ENCODE measurements at regions not wholly inside any gene's neighbourhood (a gene's known extent, or its start where the extent isn't known, plus 50 kb on each side); places are given as distances from the start of the nearest gene placed in this dataset.
"Not testable (repeated sequence)": the region's sequence is repeated elsewhere in the genome, so short reads cannot be mapped to it uniquely, and the experiment has no call there.

DNA sequence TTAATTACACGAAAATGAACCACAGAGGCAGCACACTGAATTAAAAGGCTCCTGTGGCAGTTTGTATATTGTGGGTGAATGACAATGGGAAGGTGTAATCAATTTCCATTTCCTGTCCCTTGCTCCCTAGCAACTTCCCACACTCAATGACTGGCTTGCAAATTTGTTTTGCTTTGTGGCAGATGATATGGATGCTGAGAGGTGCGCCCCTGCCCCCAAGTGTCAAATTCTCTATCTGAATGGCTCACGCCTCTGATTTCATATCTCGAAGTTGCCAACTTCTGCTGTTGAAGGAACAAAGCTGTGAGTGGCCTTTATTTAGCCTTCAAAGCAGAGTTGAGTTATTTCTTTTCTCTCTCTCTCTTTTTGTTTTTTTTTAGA lies 86.0 kb downstream of the FOXD2 start:
- peak; percentile 83 for DNase-seq

DNA sequence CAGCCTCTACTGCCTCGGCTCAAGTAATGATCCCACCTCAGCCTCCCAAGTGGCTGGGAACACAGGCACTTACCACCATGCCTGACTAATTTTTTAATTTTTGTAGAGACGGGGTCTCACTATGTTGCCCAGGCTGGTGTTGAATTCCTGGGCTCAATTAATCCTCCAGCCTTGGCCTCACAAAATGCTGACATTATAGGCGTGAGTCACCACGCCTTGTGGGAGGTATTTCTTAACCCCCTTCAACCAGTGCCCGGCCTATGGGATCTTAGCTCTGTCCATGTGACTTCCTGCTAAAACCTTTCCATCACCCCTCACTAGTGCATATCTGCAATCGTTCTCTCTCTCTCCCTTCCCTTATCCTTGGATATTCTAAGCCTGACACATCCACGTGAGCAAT lies 86.4 kb downstream of the FOXD2 start:
- no peak for DNase-seq

DNA sequence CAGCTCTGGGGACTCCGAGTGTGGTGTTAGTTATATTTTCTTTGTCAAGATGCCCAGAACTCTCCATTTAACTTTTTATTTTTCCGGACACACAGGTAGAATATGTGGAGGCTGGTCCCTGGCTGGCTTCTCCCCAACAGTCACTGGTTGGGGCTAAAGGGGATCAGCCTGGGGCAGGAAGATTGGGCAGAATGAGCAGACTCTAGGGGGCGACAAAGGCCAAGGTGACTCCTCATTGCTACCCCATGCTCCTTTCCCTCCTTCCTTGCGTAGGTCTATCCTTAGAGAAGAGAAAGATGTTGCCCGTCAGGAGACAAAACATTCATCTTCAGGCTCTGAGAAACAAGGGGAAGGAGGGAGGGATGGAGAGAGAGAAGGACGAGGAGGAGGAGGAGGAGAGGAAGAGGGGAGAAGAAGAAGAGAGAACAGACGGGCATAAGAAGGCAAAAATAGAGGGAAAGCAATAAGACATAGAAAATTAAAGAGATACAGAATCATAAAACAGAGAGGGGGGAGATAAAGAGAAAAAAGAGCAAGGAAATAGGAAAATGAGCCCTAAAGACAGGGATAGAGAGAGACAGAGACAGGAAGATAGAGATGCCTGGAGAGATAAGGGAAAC lies 89.9 kb downstream of the FOXD2 start:
- no peak for DNase-seq

DNA sequence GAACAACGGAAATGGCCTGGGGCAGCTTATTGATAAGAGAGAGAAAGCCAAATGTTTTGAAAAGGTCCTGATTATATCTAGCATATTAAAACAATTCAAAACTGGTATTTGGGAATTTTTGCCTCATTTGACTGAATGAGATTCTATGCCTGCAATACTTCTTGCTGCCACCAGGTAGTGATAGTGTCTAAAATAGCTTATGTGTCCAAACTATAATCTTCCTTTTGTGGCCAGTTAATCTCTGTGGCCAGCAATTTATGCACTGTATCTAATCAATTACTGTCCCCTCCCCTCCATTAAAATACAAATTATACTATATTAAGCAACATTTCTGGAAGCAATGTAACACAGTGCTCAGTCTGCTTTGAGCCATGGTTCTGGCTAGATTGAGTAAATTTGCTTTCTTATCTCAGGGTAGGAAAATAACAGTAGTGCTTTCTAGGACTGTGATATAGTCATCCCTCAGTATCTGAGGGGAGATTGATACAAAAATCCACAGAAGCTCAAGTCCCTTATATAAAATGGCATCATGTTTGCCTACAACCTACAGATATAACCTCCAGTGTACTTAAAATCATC lies 91.8 kb downstream of the FOXD2 start:
- no peak for DNase-seq

DNA sequence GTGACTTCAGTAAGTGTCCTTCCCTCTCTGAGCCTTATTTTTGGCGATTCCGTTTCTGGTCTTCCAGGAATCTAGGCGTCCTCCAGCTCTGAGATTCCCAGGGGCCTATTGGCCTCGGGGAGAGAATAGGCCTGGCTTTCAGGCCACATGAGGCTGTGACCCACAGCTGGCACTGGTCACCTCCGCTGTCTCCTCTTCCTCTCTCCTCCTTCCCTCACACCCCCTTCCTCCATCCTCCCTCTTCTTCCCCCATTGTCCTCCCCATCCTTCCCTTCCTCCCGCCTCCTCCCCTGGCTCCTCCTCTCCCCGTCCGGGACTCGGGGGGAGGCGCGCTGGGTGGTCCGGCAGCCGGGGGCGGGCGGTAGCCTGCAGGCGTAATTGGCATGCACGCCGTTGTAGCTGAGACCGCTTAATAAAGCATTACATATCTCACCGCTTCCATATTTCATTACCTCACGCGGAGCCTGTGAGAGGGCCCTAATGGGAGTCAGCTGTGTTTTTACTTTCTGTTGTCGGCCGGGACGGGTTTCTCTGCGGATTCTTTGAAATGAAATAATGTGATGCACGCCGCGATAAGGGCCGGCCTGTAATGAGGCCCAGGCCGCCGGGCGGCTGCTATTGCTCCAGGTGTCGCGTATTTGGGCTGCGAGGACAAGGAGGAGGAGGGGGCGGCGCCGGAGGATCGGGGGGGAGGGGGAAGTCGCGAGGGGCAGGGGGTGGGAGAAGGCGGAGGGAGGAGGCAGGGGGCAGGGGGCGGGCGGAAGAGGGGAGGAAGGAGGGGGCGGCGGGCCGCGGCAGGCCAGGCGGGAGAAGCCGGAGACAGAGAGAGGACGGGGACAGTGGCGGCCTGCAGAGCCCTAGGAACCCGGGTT lies 95.3 kb downstream of the FOXD2 start:
- DNase-seq: peak; percentile 50

DNA sequence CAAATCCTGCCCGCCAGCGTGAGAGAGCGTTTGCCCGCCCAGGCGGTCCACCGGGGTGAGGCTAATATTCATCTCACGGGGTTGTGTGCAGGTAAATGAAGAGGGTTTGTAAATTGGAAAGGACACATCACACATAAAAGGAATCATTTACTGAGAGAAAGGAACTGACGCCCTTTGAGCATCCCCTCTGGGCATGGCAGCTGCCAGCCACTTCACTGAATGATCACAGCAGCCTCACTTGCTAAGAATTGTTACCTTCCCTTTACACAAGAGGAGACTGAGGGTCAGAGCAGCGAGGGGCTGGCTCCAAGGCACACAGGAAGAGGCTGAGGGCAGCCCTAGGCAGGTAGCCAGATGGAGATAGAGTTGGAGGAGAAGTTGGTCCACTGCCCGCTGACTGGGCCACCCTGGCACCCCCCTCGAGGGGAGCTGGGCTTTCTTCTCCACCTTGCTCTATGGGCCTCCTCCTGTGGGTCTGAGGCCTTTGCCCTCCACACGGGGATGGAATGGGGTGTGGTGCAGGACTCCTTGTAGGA lies 96.0 kb downstream of the FOXD2 start:
- DNase-seq: no peak

DNA sequence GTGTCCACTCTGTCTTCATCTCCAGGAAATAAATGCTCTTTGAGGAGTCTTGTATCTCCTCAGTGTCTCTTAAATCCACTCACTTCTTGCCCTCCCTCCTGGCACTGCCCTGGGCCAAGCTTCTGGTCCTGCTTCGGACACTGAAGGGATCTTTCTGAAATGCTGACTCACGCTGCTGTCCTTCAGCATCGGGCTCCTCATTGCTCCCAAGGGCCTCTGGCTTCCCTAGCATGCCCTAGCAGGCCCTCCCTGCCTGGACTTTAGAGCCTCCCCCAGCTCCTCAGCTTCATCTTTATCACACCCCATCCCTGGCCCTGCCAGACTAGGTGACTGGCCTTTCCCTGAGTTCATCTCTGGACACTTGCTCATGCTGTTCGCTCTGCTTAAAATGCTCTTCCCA lies 96.6 kb downstream of the FOXD2 start:
- no peak for DNase-seq

DNA sequence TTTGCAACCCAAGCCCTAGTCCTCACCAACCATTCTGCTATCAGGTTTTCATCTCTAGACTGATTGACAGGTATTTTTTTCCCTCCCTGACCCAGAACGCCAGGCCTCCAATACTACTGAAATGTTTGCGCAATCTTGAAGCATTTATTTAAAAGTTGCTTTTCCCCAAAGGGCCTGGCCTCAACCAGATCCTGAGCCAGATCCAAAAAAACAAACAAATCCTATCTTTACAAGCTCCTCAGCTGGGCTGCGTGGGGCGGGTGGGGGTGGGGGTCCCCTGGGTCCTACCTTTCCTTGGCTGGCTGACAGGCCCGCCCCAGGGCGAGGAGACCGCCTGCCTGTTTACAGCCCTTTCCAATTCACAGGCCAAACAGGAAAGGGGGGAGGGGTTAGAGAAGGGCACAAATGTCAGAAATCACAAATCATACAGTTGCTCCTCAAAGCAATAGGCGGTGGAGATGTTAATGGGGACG lies 98.8 kb downstream of the FOXD2 start:
- peak; percentile 32 for DNase-seq

DNA sequence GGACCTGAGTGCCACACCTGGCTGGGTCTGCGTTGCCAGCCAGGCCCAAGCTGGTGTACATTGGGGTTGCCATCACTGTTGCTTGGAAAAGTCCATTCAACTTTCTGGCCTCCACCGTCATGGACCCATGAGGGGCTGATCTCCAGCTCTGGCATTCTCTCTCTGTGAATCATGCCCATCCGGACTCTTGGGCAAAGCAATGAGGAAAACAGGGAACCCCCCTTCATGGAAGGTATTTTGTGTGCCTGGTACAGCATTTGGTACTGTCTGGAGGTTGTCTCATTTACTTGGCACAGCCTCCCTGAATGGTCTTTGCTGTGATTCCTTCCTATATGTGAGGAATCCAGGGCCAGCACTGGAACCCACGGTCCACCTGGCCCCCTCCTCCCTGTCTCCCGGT lies 99.4 kb downstream of the FOXD2 start:
- DNase-seq: no peak

DNA sequence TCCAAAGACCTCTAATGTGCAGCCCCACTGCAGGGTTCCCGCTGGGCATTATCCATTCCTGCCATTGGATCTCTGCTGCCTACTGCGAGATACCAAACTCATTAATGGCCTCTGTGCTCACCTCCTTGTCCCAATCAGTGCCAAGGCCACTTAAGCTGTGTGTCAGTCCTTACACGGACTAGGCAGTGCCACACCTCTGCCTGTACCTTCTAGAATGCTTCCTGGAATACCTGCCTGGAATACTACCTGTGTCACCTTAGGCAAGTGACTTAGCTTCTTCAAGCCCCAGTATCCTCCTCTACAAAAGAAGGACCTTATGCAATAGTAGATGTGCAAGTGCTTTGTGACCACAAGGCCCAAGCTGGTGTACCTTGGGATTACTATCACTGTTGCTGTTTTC lies 100.1 kb downstream of the FOXD2 start:
- DNase-seq: no peak

DNA sequence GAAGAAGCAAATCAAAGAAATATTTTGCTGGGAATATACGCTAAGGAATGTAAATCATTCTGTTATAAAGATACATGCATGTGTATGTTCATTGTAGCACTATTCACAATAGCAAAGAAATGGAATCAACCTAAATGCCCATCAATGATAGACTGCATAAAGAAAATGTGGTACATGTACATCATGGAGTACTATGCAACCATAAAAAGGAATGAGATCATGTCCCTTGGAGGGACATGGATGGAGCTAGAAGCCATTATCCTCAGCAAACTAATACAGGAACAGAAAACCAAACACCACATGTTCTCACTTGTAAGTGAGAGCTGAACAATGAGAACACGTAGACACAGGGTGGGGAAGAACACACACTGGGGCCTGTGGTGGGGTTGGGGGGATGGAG lies 100.7 kb downstream of the FOXD2 start:
- DNase-seq: not testable (repeated sequence)

DNA sequence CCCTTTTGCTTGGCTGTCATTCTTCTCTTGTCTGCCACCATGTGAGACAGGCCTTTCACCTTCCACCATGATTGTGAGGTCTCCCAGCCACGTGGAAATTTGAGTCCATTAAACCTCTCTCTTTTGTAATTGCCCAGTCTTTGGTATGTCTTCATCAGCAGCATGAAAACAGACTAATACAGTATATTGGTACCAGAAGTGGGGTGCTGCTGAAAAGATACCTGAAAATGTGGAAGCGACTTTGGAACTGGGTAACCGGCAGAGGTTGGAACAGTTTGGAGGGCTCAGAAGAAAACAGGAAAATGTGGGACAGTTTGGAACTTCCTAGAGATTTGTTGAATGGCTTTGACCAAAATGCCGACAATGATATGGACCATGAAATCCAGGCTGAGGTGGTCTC lies 103.9 kb downstream of the FOXD2 start:
- not testable (repeated sequence) for DNase-seq

DNA sequence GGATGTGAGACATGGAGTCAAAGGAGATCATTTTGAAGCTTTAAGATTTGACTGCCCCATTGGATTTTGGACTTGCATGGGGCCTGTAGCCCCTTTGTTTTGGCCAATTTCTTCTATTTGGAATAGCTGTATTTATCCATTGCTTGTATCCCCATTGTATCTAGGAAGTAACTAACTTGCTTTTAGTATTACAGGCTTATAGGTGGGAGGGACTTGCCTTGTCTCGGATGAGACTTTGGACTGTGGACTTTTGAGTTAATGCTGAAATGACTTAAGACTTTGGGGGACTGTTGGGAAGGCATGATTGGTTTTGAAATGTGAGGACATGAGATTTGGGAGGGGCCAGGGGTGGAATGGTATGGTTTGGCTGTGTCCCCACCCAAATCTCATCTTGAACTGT lies 105.2 kb downstream of the FOXD2 start:
- DNase-seq: not testable (repeated sequence)

DNA sequence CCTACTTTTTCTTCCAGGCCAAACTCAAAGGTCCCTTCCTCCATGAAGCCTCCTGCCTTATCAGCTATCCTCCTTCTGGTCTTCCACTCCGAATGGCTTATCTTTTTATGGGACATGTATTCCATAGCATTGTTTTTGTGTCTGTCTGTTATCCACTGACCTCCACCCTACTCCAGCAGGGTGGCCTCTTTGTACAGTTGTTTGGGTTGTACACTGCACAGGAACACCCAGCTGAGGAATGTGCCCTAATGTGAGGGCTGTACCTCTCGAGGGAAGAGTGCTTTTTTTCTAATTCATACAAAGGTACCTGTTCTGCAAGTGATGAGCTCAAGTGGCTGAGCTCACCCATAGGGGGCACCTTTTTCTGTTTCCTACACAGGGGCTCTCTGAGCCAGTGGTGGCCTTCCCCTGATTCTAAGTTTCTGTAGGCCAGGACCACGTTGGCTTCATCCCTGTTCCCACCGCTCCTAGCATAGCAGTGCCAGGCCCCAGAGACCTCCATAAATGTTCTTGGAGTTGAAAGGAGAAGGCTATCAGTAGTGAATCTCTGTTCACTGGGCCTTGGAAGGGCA lies 108.2 kb downstream of the FOXD2 start:
- DNase-seq: no peak

DNA sequence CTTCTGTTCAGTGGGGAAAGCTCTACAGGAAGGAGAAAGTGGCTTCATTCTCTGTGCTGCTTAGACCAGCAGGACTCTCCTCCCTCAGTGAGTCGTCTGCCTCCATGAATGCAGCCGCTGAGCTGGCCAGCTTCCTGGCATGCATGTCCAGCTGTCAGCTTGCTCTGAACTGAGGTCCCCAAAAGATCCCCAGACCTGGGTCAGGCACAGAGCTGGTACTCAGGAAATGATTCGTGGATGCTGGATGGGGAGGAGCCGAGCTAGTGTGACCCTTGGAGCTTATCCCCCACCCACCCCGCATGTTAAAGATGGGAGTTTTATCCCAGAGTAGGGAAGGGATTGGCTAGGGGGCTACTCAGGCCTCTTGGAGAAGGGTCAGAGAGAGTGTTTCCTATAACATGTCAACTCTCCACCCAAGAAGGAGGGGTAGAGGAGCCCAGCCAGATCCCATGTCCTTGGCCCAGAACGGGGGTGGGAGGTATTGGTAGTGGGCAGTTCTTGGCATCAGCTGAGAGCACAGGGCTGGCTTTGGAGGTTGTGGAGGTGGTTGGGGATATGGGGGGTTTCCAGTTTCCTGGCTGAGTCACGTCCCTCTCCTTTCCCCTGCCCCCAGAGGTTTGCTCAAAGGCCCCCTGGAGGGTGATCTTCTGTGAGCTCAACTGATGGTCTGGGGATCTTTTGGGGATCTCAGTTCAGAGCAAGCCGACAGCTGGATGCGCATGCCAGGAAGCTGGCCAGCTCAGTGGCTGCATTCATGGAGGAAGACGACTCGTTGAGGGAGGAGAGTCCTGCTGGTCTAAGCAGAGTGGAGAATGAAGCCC lies 110.1 kb downstream of the FOXD2 start:
- DNase-seq: no peak

DNA sequence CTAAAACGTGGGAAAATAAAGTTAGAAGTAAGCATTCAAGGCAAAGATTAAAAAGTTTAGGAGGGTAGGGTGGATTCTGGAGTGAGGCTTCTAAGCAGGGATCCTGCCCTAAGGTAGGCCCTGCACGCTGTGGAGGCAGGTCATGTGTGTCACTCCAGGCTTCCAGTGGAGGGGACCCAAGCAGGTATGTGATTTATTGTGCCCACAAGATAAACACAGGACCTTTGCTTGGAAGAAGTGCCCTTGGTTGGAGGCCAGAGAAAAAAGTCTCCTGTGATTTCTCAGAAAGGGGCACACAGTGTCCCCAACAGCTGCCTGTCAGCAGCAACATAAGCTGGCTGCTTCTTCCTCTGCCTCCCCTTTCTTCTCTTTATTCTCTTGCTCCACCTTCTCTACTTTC lies 110.8 kb downstream of the FOXD2 start:
- DNase-seq: no peak

DNA sequence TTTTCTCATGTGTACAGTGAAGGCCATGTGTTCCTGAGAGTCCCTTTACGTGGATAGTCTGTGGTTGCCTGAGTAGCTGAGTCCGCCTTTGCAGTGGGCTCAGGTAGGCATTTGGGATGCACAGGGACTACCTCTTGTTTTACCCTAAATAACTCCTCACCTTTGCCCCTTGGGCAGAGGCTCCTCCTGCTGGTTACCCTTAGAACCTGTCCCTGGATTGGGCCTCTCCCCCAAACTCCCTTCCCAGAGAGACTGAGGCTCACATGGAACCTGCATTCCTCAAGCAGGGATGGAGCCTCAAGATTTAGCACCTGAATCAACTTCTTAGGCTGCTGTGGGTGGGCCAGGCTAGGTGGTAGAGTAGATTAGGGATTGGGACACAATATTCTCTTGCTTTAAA lies 111.7 kb downstream of the FOXD2 start:
- DNase-seq: no peak

DNA sequence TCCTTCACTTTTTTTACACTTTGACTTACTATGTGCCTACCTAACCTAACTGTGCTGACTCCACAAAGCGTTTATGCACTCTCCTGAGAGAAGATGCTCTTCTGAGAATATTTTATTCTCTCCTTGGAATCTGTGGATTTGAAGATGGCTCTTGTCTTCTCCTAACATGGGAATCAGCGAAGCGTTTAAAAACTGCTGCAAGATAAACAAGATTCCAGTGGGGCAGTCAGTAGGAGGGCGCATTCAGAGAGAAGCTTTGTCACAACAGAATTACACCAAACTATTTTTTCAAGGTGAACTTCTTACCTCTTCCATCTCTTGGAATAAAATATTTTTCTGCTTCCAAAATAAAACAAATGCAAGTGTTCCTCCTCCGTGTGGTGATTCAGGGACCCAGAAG lies 113.1 kb downstream of the FOXD2 start:
- DNase-seq: no peak

DNA sequence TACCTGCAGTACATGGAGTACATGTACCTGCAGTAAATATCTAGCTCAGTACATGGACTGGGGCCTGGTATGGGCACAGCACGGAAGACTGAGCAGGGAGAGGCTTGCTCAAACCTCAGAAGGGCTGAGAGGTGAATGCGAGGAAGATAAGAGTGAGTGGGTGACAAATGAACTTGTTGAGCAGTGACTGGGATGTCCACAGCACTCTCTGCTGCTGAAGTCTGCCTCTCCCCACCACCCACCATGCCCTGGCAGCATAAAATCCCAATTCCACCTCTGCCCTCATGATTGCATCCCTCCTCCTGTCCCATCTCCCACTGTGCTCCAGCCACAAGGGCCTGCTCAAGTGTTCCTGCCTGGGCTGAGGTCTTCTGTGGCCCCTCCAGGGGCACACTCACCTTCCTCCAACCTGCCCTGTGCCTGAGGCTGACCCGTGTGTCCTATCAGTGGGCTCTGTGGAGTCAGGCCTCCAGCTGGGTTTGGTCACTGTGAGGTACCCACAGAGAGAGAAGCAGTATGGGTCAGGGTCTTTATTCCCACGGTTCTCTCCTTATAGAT lies 114.2 kb downstream of the FOXD2 start:
- no peak for DNase-seq

DNA sequence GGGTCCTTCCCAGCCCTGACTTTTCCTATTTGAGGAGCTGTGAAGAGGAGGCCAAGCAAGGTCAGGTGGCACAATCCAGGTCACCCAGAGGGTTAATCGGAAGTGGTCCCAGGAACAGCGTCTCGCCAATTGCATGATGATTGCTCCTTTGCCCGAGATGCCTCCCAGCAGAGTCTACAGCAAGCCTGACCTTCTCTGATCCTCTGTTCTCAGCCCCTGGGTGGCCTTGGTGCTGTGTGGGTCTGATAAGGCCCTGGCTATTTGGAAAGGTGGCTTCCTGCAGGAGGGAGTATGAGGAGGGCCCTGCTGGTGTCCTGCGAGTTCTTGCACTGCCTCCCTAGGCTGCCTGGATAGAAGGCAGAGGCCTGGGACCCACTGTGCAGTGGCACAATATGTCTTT lies 116.2 kb downstream of the FOXD2 start:
- DNase-seq: no peak

DNA sequence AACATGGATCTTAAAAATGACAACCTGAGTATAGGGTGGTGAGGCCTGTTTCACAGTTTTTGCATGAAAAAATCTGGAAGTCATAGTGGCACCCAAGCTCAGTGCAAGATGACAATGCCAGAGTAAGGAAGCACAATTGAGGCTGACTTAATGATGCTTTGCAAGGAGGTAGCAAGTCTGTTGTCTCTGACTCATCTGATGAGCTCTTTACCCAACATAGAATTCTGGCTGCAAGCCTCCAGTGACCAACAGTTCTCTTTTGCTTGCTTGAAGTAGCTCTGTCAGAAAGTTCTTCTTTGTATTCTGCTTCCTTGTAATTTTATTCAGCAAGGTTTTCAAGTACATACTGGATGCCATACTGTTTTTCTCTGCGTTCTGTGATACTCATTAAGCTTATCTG lies 117.1 kb downstream of the FOXD2 start:
- no peak for DNase-seq

DNA sequence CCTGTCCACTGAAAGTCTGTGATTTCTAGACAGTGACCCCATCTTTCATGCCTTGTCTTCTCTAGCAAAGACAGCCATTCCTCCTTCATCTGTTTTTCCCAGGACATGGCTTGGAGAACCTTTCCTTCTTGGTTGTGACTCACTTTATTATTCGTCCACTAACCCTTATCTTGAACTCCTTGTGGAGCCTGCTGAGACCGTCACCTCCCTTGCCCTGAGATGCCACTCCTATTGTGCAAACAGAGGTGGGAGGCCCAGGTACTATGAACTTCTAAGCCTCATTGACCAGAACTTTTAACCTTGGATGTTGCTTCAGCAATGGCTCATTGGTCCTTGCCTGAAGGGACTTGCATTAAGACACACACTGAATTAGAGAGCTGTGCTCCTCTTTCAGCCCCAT lies 117.5 kb downstream of the FOXD2 start:
- no peak for DNase-seq
